ENCODE measurements at regions not wholly inside any gene's neighbourhood (a gene's known extent, or its start where the extent isn't known, plus 50 kb on each side); places are given as distances from the start of the nearest gene placed in this dataset.

- no peak for FAIRE-seq
- Histone ChIP-seq H3K27me3 (ENCODE audit: control insufficient read depth in 3 of 3, insufficient read depth in 3 of 3, low read length in 3 of 3) (no peaks in the 10 kb centered on the region), H3K9me3 (ENCODE audit: control insufficient read depth in 2 of 2, insufficient read depth in 1 of 2, low read depth in 1 of 2, low read length in 1 of 2) (peaks cover 0 to 3% of the 10 kb centered on the region in 2 donors), H3K27ac (ENCODE audit: low read depth in 1 of 3, low read length in 2 of 3) (no peak overlapping the region), H3K4me3 (ENCODE audit: low read depth in 1 of 3, low read length in 3 of 3) (no peak overlapping the region), H3K36me3 (ENCODE audit: control insufficient read depth in 3 of 3, insufficient read depth in 2 of 3, low read depth in 1 of 3, low read length in 3 of 3) (no peaks in the 10 kb centered on the region), H3K4me1 (ENCODE audit: control insufficient read depth in 3 of 3, insufficient read depth in 2 of 3, low read depth in 1 of 3, low read length in 2 of 3) (no peaks in the 10 kb centered on the region)
- 77 to 80% (median 78%) methylated on average over 4 of the region's 4 CpGs for WGBS, 3 donors
- DNase-seq = no peak
Measured at GRCh38 chr21:40901691-40902090, 54.7 kb upstream of the DSCAM start.

DNA sequence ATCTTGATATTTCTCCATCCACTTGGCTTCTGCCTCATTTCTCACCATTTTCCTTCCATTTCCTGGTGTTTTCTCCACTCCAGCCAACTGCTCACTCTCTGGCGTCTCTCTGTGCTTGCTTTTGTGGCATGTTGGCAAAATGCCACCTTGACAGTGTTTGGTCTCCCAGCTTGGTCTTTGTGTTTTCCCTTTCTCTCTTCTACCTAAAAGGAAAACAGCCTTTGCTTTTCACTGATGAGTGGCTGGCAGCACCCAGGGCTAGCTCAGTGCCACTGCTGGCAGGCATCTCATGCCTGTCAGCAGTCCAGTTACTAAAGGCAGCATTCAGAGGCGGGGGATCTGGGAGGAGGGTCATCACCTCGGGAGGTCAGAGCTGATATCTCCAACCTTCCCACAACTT is 55.3 kb upstream of the DSCAM start:
- H3K27me3 ChIP-seq (ENCODE audit: control insufficient read depth in 3 of 3, insufficient read depth in 3 of 3, low read length in 3 of 3) = no peaks in the 10 kb centered on the region
- H3K36me3 ChIP-seq (ENCODE audit: control insufficient read depth in 3 of 3, insufficient read depth in 2 of 3, low read depth in 1 of 3, low read length in 3 of 3) = no peaks in the 10 kb centered on the region
- H3K4me3 ChIP-seq (ENCODE audit: low read depth in 1 of 3, low read length in 3 of 3) = no peak overlapping the region
- no peak overlapping the region for H3K27ac ChIP-seq (ENCODE audit: low read depth in 1 of 3, low read length in 2 of 3)
- no peak for FAIRE-seq
- H3K4me1 ChIP-seq (ENCODE audit: control insufficient read depth in 3 of 3, insufficient read depth in 2 of 3, low read depth in 1 of 3, low read length in 2 of 3) = no peaks in the 10 kb centered on the region
- WGBS, 3 donors = 48 to 68% (median 57%) methylated on average over 3 of the region's 3 CpGs
- DNase-seq = no peak
- H3K9me3 ChIP-seq (ENCODE audit: control insufficient read depth in 2 of 2, insufficient read depth in 1 of 2, low read depth in 1 of 2, low read length in 1 of 2) = peaks cover 0 to under 1% of the 10 kb centered on the region in 2 donors

DNA sequence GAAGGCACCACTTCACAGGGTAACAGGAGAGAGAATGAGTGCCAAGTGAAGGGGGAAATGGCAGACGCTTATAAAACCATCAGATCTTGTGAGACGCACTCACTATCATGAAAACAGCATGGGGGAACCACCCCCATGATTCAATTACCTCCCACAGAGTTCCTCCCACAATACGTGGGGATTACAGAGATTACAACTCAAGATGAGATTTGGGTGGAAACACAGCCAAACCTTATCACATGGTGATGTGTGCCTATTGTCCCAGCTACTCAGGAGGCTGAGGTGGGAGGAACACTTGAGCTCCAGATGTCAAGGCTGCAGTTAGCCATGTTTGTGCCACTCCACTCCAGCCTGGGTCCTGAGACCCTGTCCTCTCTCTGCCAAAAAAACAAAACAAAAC is 56.0 kb upstream of the DSCAM start:
- WGBS, 3 donors = 38 to 62% (median 49%) methylated on average over 3 of the region's 3 CpGs

DNA sequence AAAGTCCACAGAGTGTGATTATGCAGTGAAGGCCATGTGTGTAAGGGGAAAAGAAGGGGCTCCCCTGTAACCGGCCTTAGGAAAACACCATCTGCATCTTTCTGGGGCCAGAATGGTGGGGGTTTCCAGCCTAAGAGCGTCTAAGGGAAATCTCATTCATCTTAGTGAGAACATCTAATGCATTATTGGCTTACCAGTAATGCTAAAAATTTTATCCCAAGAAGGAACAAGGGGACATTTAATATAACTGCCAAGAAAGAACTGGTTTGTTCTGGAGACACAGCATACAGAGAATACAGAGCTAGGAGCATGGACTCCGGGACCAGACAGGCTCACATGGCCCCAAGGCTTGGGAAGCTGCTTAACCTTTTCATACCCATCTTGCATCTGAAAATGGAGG is 58.3 kb upstream of the DSCAM start:
- Histone ChIP-seq H3K4me3 (ENCODE audit: low read depth in 1 of 3, low read length in 3 of 3) (no peak overlapping the region), H3K27me3 (ENCODE audit: control insufficient read depth in 3 of 3, insufficient read depth in 3 of 3, low read length in 3 of 3) (no peaks in the 10 kb centered on the region), H3K9me3 (ENCODE audit: control insufficient read depth in 2 of 2, insufficient read depth in 1 of 2, low read depth in 1 of 2, low read length in 1 of 2) (no peaks in the 10 kb centered on the region), H3K4me1 (ENCODE audit: control insufficient read depth in 3 of 3, insufficient read depth in 2 of 3, low read depth in 1 of 3, low read length in 2 of 3) (no peaks in the 10 kb centered on the region), H3K27ac (ENCODE audit: low read depth in 1 of 3, low read length in 2 of 3) (no peak overlapping the region), H3K36me3 (ENCODE audit: control insufficient read depth in 3 of 3, insufficient read depth in 2 of 3, low read depth in 1 of 3, low read length in 3 of 3) (no peaks in the 10 kb centered on the region)
- WGBS, 3 donors = 52 to 67% (median 61%) methylated on average over 3 of the region's 3 CpGs
- no peak for DNase-seq
- FAIRE-seq = no peak

More for the DNA sequence above, 56.0 kb upstream of the DSCAM start:
- Histone ChIP-seq H3K4me1 (ENCODE audit: control insufficient read depth in 3 of 3, insufficient read depth in 2 of 3, low read depth in 1 of 3, low read length in 2 of 3) (no peaks in the 10 kb centered on the region), H3K9me3 (ENCODE audit: control insufficient read depth in 2 of 2, insufficient read depth in 1 of 2, low read depth in 1 of 2, low read length in 1 of 2) (no peaks in the 10 kb centered on the region), H3K4me3 (ENCODE audit: low read depth in 1 of 3, low read length in 3 of 3) (no peak overlapping the region), H3K36me3 (ENCODE audit: control insufficient read depth in 3 of 3, insufficient read depth in 2 of 3, low read depth in 1 of 3, low read length in 3 of 3) (no peaks in the 10 kb centered on the region), H3K27me3 (ENCODE audit: control insufficient read depth in 3 of 3, insufficient read depth in 3 of 3, low read length in 3 of 3) (no peaks in the 10 kb centered on the region), H3K27ac (ENCODE audit: low read depth in 1 of 3, low read length in 2 of 3) (no peak overlapping the region)
- FAIRE-seq (no peak), DNase-seq (no peak)

- H3K36me3 ChIP-seq (ENCODE audit: control insufficient read depth in 3 of 3, insufficient read depth in 2 of 3, low read depth in 1 of 3, low read length in 3 of 3) = no peaks in the 10 kb centered on the region
Measured at GRCh38 chr21:40912375-40912774, 65.4 kb upstream of the DSCAM start.

GRCh38 chr21:40915114-40915513 is 68.2 kb upstream of the DSCAM start:
- DNase-seq = no peak
- WGBS, 3 donors = 85 to 94% (median 90%) methylated on average over 6 of the region's 6 CpGs
- Histone ChIP-seq H3K36me3 (ENCODE audit: control insufficient read depth in 3 of 3, insufficient read depth in 2 of 3, low read depth in 1 of 3, low read length in 3 of 3) (no peaks in the 10 kb centered on the region), H3K4me1 (ENCODE audit: control insufficient read depth in 3 of 3, insufficient read depth in 2 of 3, low read depth in 1 of 3, low read length in 2 of 3) (no peaks in the 10 kb centered on the region), H3K9me3 (ENCODE audit: control insufficient read depth in 2 of 2, insufficient read depth in 1 of 2, low read depth in 1 of 2, low read length in 1 of 2) (no peaks in the 10 kb centered on the region), H3K4me3 (ENCODE audit: low read depth in 1 of 3, low read length in 3 of 3) (no peak overlapping the region), H3K27me3 (ENCODE audit: control insufficient read depth in 3 of 3, insufficient read depth in 3 of 3, low read length in 3 of 3) (no peaks in the 10 kb centered on the region), H3K27ac (ENCODE audit: low read depth in 1 of 3, low read length in 2 of 3) (no peak overlapping the region)
- no peak for FAIRE-seq

More at GRCh38 chr21:40912375-40912774, 65.4 kb upstream of the DSCAM start:
- Histone ChIP-seq H3K4me3 (ENCODE audit: low read depth in 1 of 3, low read length in 3 of 3) (no peak overlapping the region), H3K27ac (ENCODE audit: low read depth in 1 of 3, low read length in 2 of 3) (no peak overlapping the region), H3K4me1 (ENCODE audit: control insufficient read depth in 3 of 3, insufficient read depth in 2 of 3, low read depth in 1 of 3, low read length in 2 of 3) (no peaks in the 10 kb centered on the region), H3K9me3 (ENCODE audit: control insufficient read depth in 2 of 2, insufficient read depth in 1 of 2, low read depth in 1 of 2, low read length in 1 of 2) (no peaks in the 10 kb centered on the region), H3K27me3 (ENCODE audit: control insufficient read depth in 3 of 3, insufficient read depth in 3 of 3, low read length in 3 of 3) (no peaks in the 10 kb centered on the region)
- WGBS, 3 donors = 81 to 88% (median 85%) methylated on average over 5 of the region's 5 CpGs
- FAIRE-seq = no peak
- DNase-seq = no peak

GRCh38 chr21:40923407-40923806 is 76.4 kb upstream of the DSCAM start:
- Histone ChIP-seq H3K4me1 (ENCODE audit: control insufficient read depth in 3 of 3, insufficient read depth in 2 of 3, low read depth in 1 of 3, low read length in 2 of 3) (no peaks in the 10 kb centered on the region), H3K27me3 (ENCODE audit: control insufficient read depth in 3 of 3, insufficient read depth in 3 of 3, low read length in 3 of 3) (no peaks in the 10 kb centered on the region), H3K4me3 (ENCODE audit: low read depth in 1 of 3, low read length in 3 of 3) (no peak overlapping the region), H3K36me3 (ENCODE audit: control insufficient read depth in 3 of 3, insufficient read depth in 2 of 3, low read depth in 1 of 3, low read length in 3 of 3) (no peaks in the 10 kb centered on the region), H3K27ac (ENCODE audit: low read depth in 1 of 3, low read length in 2 of 3) (no peak overlapping the region), H3K9me3 (ENCODE audit: control insufficient read depth in 2 of 2, insufficient read depth in 1 of 2, low read depth in 1 of 2, low read length in 1 of 2) (no peaks in the 10 kb centered on the region)
- FAIRE-seq = no peak
- no peak for DNase-seq
- 77 to 85% (median 78%) methylated on average over 8 of the region's 8 CpGs for WGBS, 3 donors

DNA sequence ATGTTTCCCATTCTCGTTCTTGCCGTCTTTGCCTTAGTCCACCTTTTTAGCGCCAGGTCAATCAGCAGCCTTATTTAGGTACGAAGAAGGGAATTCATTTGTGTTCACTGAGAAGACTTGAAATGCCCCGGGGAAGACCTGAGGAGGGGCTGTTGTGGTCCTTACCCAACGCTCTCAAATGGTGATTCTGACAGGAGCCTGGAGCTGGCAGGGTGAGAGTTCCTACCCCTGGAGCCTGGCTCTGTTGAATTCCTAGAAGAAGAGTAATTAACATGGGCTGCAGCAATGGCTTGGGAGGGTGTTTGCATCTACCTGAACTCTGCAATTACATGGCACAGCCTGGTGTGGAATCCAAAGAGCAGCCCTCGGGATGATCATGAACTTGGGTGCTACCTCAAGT is 76.9 kb upstream of the DSCAM start:
- Histone ChIP-seq H3K4me1 (ENCODE audit: control insufficient read depth in 3 of 3, insufficient read depth in 2 of 3, low read depth in 1 of 3, low read length in 2 of 3) (no peaks in the 10 kb centered on the region), H3K36me3 (ENCODE audit: control insufficient read depth in 3 of 3, insufficient read depth in 2 of 3, low read depth in 1 of 3, low read length in 3 of 3) (no peaks in the 10 kb centered on the region), H3K27ac (ENCODE audit: low read depth in 1 of 3, low read length in 2 of 3) (no peak overlapping the region), H3K4me3 (ENCODE audit: low read depth in 1 of 3, low read length in 3 of 3) (no peak overlapping the region), H3K27me3 (ENCODE audit: control insufficient read depth in 3 of 3, insufficient read depth in 3 of 3, low read length in 3 of 3) (no peaks in the 10 kb centered on the region), H3K9me3 (ENCODE audit: control insufficient read depth in 2 of 2, insufficient read depth in 1 of 2, low read depth in 1 of 2, low read length in 1 of 2) (peaks cover 0 to 3% of the 10 kb centered on the region in 2 donors)
- no peak for FAIRE-seq
- WGBS, 3 donors = 76 to 83% (median 82%) methylated on average over 7 of the region's 7 CpGs
- DNase-seq = no peak

- WGBS, 3 donors = 59 to 69% (median 68%) methylated on average over 9 of the region's 9 CpGs
- Histone ChIP-seq H3K9me3 (ENCODE audit: control insufficient read depth in 2 of 2, insufficient read depth in 1 of 2, low read depth in 1 of 2, low read length in 1 of 2) (peaks cover 0 to 3% of the 10 kb centered on the region in 2 donors), H3K27me3 (ENCODE audit: control insufficient read depth in 3 of 3, insufficient read depth in 3 of 3, low read length in 3 of 3) (no peaks in the 10 kb centered on the region), H3K4me3 (ENCODE audit: low read depth in 1 of 3, low read length in 3 of 3) (no peak overlapping the region), H3K27ac (ENCODE audit: low read depth in 1 of 3, low read length in 2 of 3) (no peak overlapping the region), H3K36me3 (ENCODE audit: control insufficient read depth in 3 of 3, insufficient read depth in 2 of 3, low read depth in 1 of 3, low read length in 3 of 3) (no peaks in the 10 kb centered on the region), H3K4me1 (ENCODE audit: control insufficient read depth in 3 of 3, insufficient read depth in 2 of 3, low read depth in 1 of 3, low read length in 2 of 3) (no peaks in the 10 kb centered on the region)
- FAIRE-seq = no peak
- DNase-seq = no peak
Measured at GRCh38 chr21:40924641-40925040, 77.7 kb upstream of the DSCAM start.
